Stimulated activated CD8-positive, alpha-beta memory T cell treated with anti-CD3 and anti-CD28 coated beads, Interleukin-15, amount 100 ng/mL, for 24 hours (primary cell): ENCODE measurements at regions not wholly inside any gene's neighbourhood (a gene's known extent, or its start where the extent isn't known, plus 50 kb on each side); places are given as distances from the start of the nearest gene placed in this dataset.
"Not testable (repeated sequence)": the region's sequence is repeated elsewhere in the genome, so short reads cannot be mapped to it uniquely, and the experiment has no call there.

Experiments used
- DNase-seq: peaks from one replicate; pipeline ENCODE4 v3.0.0-alpha.2; 2020; ENCODE audit warnings: low read depth

DNA sequence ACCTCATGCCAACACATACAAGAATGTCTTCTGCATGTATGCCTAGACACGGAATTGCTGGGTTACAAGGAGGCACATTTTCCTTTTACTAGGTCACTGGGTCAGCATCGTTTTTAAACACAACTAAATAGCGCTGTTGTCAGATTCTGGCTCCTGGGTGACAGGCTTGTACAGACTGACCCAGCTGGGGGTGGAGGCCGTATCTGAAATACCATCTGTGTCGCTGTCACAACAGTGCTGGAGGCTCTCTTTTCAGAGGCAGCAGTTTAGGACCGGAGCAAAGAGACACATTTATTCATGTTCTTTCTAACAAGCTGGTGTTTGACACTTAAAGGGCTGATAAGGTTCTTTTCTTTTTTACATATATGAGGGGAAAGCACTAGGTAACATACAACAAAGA is 403.0 kb upstream of the ASIC2 start:
- no peak for DNase-seq

DNA sequence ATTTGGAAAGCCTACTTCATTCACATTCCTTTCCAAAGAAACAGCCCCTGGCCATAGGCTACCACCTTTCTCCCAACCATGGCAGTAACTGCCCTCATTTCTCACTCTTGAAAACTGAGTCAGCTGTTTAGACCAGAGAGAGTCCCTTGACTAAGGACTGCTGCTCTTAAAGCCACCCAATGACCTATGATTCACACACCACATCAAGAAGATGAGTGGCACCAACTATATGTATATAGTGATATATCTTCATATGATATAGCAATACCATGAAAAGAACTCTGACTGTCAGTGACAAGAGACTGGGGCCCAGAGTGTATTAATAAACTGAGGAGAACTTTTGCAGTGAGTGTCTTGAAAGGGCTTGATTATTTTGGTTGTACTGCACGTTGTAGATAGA is 404.5 kb upstream of the ASIC2 start:
- DNase-seq: no peak

DNA sequence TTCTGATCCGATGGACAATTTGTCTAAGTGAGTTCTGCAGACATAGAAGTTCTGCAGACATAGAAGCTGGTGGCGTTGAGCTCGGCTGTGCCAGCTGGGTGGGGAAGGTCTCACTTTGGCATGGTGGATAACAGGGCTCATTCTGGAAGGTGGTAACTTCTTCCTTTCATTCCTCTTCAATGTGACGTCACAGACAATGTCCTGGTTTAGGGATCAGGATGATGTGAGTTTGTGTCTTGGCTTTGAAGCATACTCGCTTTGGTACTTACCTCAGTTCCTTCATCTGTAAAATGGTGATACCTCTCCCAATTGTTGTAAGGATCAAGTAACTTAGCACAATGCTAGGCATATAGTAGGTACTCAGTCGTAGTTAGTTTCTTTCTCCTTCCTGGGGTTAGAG is 408.8 kb upstream of the ASIC2 start:
- no peak for DNase-seq

DNA sequence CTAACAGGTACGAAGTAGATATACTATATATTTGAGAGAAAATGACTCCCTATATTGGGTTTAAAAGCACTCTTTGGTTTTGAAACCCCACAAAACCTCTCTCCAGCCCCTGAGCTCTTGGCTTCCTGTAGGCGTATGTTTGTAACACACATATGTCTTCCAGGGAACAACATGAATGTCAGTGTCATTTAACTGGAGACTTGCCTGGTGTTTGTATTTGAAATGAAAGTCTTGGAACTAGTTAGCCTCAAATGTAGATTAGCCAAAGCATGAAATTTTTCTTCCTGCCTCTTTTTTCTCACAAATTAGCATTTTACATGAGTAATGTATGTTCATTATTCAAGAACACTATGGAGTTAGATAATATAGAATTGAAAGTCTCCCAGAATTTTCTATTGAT is 411.8 kb upstream of the ASIC2 start:
- DNase-seq: no peak

DNA sequence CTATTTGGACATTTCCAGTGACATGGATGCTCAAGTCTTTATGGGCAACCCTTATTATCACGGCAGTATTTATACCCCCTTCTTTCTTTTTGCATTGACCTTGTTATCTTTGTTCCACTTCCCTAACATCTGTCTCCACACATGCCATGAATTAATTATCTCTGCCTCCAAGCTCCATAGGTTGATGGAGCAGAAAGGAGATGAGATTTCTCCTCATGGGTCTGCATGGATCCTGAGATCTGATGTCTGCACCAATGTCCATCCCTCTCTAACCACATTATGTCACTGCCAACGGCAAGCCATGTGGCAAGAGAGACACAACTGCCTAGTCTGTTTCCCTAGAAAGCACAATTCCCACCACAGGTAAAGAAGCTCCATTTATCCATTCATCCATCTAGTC is 416.8 kb upstream of the ASIC2 start:
- DNase-seq: no peak

- no peak for DNase-seq
Measured at GRCh38 chr17:33712120-33712519, 419.0 kb upstream of the ASIC2 start.

- no peak for DNase-seq
Measured at GRCh38 chr17:33716957-33717356, 423.9 kb upstream of the ASIC2 start.

DNA sequence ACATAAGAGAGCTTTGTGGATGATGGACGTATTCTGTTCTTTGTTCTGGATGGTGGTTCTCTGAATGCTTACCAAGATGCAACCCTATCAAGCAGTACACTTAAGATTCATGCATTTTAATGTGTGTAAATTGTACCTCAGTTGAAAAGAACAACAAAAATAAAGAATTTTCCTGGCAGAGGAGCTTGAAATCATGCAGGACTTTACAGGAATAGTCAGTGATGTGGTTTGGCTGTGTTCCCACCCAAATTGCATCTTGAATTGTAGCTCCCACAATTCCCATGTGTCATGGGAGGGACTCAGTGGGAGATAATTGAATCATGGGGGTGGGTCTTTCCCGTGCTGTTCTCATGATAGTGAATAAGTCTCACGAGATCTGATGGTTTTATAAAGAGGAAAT is 430.6 kb upstream of the ASIC2 start:
- not testable (repeated sequence) for DNase-seq

- DNase-seq: no peak
Measured at GRCh38 chr17:33725675-33726271, 432.7 kb upstream of the ASIC2 start.

DNA sequence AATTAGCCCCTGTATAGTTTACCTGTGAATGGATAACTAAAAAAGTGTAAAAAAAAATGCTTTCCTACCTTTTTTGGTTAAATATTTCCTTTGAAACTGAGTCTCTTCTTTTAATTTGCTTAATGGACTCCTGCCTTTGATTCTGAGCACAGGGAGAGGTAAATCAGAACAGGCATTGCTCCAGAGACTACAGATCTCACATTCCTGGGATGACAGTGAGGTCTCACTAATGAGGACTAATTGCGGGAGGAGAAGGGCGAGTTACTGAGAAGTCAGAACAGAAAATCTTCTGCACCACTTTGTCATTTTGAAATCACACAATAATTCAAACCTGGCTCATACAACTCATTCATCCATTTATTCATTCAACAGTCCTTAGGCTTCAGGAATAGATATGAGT is 437.0 kb upstream of the ASIC2 start:
- DNase-seq: no peak

- DNase-seq: no peak
Measured at GRCh38 chr17:33732116-33732515, 439.0 kb upstream of the ASIC2 start.

DNA sequence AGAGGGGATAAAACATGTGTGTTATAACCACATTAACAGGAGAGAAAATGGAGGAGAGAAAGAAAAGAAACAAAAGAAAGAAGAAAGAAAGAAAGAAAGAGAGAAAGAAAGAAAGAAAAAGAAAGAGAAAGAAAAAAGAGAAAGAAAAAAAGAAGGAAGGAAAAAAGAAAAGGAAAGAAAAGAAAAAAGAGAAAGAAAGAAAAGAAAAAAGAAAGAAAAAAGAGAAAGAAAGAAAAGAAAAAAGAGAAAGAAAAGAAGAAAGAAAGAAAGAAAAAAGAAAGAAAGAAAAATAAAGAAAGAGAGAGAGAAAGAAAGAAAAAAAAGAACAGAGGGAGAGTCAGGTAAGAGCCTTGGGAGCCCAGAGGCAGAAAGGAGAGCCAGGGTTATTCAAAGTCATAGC is 446.6 kb upstream of the ASIC2 start:
- DNase-seq: no peak

DNA sequence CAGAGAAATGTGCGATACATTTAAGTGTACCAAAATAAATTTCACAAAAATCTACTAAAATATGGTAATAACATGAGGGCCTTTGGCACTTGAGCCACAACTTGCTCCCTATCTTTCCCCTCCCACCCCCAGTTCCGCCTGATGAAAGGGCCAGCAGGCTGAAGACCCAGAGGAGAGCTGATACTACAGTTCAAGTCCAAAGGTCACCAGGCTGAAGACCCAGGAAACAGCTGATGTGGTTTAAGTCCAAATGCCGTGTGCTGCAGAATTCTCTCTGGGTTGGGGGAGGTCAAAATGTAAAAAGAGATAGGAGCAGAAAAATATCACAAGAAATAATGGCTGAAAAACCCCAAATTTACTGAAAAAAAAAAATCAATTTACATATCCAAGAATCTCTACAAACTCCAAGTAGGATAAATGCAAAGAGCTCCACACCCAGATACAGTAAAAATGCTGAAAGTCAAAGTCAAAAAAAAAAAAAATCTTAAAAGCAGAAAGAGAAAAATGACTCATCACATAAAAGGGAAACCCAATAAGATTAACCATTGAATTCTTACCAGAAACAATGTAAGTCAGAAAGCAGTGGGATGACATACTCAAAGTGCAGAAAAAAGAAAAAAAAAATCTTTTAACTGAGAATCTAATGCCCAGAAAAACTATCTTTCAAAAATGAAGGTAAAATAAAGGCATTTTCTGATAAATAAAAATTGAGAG is 452.1 kb upstream of the ASIC2 start:
- DNase-seq: no peak

GRCh38 chr17:33749171-33749570 is 456.1 kb upstream of the ASIC2 start:
- DNase-seq: no peak

- peak; percentile 50 for DNase-seq
Measured at GRCh38 chr17:33750943-33751701, 458.0 kb upstream of the ASIC2 start.

GRCh38 chr17:33751702-33752065 is 458.6 kb upstream of the ASIC2 start:
- DNase-seq: no peak

GRCh38 chr17:33753452-33753851 is 460.4 kb upstream of the ASIC2 start:
- no peak for DNase-seq

GRCh38 chr17:33756021-33756420 is 462.9 kb upstream of the ASIC2 start:
- no peak for DNase-seq

- no peak for DNase-seq
Measured at GRCh38 chr17:33765871-33766270, 472.8 kb upstream of the ASIC2 start.

DNA sequence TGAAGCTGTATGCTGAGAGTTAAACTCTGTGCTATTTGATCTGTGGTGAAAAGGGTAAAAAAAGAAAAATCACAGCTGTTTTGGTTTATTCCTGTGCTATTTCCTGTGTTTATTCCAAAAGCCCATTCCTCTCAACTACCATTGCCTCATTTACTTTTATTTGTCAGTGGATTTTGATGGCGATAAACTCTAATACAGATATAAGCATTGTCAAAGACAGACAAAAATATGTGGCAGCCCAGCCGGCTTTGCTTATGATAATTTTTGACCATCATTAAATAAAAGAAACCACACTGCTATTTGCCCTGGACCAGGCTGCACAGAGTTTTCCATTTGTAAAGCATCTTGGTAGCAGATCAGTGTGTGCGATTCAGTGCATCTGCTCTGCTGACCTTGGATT is 473.6 kb upstream of the ASIC2 start:
- DNase-seq: no peak

DNA sequence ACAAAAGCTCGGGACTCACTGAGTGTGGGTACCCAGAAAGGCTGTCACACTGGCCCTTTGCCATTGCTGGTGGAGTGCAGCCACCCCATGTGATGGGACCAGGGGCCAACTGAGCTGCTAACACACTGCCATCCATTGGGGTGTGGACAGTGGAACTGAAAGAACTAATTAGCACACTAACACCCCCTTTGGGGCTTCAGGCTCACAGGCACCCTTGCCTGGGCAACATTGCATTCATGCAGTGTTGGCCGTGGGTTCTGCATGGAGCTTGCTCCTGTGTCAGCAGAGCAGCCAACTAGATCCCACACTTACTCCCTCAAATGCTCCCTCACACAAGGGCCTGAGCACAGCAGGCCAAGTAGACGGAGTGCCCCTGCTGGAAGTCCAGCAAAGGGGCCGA is 476.0 kb upstream of the ASIC2 start:
- no peak for DNase-seq

DNA sequence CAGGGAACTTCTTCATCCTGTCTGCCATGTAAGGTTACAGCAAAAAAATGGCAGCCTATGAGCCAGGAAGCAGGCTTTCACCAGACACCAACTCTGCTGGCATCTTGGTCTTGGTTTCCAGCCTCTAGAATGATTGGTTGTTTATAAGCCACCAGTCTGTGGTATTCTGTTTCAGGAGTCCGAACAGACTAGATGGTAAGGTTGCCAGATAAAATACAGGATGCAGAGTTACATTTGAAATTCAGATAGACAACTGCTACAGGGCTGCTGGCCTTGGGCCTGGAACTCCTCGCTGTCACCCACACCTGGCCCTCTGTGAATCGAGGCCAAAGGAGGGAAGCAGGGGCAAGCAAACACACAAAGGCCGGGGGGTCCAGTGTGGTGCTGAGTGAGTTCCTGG is 478.8 kb upstream of the CCL2 start:
- no peak for DNase-seq

DNA sequence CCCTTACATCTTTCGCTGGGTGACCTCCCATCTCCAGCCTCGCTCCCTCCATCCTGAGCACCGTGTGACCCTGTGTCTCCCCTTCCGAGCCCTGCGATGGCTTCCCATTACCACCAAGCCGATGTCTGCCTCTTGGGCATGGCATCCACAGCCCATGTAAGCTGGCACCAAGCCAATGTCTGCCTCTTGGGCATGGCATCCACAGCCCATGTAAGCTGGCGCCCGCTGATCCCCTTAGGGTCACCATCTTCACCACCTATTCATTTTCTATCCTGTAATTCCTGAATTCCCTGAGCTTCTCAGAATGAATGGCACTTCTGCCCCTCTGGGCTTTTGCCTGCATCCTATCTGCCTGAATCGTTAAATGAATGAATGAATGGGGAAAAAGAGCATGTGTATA is 478.2 kb upstream of the CCL2 start:
- no peak for DNase-seq

- no peak for DNase-seq
Measured at GRCh38 chr17:33777674-33778073, 477.4 kb upstream of the CCL2 start.
